ENCODE measurements at regions not wholly inside any gene's neighbourhood (a gene's known extent, or its start where the extent isn't known, plus 50 kb on each side); places are given as distances from the start of the nearest gene placed in this dataset.

DNA sequence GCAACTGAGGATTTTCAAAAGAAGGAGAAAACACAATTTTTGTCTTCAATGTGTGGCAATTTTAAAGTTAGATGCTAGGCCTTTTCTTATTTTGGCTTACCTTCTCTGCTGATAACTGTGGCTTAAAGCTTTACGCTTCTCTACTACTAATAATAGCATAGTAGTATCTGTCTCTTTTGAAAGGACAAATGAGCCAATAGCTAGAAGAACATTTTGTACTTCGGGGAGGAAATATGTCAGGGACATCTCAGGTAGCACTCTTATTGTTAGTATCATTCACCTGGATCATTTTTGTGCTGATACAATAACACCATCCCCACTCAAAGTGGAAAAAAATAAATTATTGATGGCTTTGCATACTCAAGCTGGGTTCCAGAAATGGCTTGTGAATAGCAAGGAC, 586.1 kb upstream of the TBL1XR1 start:
- Histone ChIP-seq H3K9me3 (no peaks in the 10 kb centered on the region), H3K36me3 (ENCODE audit: insufficient read depth in 1 of 2, low read depth in 1 of 2) (no peaks in the 10 kb centered on the region), H3K27me3 (ENCODE audit: insufficient read depth in 3 of 3, low read length in 2 of 3) (no peaks in the 10 kb centered on the region), H3K4me3 (no peak overlapping the region), H3K4me1 (peaks cover 12% of the 10 kb centered on the region), H3K27ac (no peak overlapping the region)
- 35 to 49% (median 37%) methylated on average over 2 of the region's 2 CpGs for WGBS, 3 donors
- intact Hi-C loops (cut with DNase I) = loop anchor here in 1 of 2 donors (1.0 kb wide), 1 partner anchor 12 kb away; no protein-coding TSS in a partner anchor
- no peak for DNase-seq
- TF ChIP-seq CTCF (IDR thresholded peaks at IDR 0.05) = no peak
- peak in 3 of 4 donors; percentile 77 to 86 (median 82) for ATAC-seq

DNA sequence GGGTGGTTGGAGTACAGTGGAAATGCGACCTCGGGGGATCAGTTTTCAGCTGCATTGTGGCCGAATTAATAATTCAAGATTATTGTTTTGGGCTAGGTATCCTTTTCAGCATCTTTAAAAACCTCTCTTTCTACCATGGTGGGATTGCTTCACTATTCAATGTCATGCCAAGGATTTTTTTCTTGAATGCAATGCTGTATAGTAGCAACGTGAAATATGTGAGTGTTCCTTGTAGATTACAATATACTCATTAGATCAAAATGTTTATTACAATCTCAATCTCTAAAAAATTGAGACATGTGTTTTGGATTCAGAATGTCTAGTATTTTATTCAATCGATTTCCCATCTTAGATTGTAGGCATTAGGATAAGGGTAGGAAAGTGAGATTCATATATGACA, 586.5 kb upstream of the TBL1XR1 start:
- WGBS, 3 donors = 72 to 78% (median 75%) methylated on average over 5 of the region's 5 CpGs
- no peaks in the 10 kb centered on the region for H3K27me3 ChIP-seq (ENCODE audit: insufficient read depth in 3 of 3, low read length in 2 of 3)
- intact Hi-C loops (cut with DNase I) = loop anchor here in 1 of 2 donors (1.0 kb wide), 1 partner anchor 12 kb away; no protein-coding TSS in a partner anchor
- H3K4me3 ChIP-seq = no peak overlapping the region
- no peak for TF ChIP-seq CTCF (IDR thresholded peaks at IDR 0.05)
- no peaks in the 10 kb centered on the region for H3K36me3 ChIP-seq (ENCODE audit: insufficient read depth in 1 of 2, low read depth in 1 of 2)
- H3K4me1 ChIP-seq = peaks cover 10% of the 10 kb centered on the region
- H3K9me3 ChIP-seq = no peaks in the 10 kb centered on the region
- ATAC-seq (peak in 2 of 4 donors; percentile 13 to 18), DNase-seq (no peak)
- H3K27ac ChIP-seq = no peak overlapping the region

DNA sequence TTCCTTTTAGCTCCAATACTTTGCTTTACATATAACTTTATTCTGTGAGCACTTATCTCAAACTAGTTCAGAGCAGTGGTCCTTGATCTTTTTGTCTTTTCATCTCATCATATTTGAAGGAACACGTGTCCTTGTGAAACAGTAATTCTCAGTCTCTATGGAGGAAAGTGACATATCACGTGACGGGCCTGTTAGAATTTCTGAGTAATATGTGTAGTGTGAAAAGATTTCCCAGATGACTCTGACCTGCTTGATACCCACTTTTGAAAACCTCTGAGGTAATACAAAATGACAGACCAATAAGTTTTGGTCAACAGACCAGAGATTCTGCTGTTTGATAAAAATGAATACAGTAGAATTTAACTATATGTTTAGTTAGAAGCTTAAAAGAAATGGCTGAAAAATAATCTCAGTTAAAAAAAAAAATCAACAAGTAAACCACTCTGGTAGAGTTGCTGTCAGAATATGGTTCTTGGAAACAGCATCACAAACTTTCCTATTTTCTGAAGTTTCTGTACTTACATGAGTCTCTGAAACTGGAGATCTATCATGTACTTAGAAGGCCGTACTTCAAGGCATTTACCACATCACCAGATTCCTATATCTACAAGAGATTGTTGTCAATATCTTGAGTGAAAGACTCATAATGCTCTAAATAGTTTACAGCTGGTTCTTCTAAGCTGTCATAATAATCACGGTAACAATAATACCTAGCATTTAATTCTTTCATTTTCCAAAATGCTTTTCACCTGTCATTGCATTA, 590.2 kb upstream of the TBL1XR1 start:
- ATAC-seq (no peak), DNase-seq (no peak)
- TF ChIP-seq CTCF (IDR thresholded peaks at IDR 0.05) = no peak
- WGBS, 3 donors = 71 to 78% (median 75%) methylated on average over 5 of the region's 5 CpGs
- intact Hi-C loops (cut with DNase I) = no loop called here
- H3K4me1 ChIP-seq = no peaks in the 10 kb centered on the region
- H3K9me3 ChIP-seq = no peaks in the 10 kb centered on the region
- H3K36me3 ChIP-seq (ENCODE audit: insufficient read depth in 1 of 2, low read depth in 1 of 2) = no peaks in the 10 kb centered on the region
- H3K27ac ChIP-seq = no peak overlapping the region
- no peaks in the 10 kb centered on the region for H3K27me3 ChIP-seq (ENCODE audit: insufficient read depth in 3 of 3, low read length in 2 of 3)
- no peak overlapping the region for H3K4me3 ChIP-seq

- TF ChIP-seq CTCF (IDR thresholded peaks at IDR 0.05) = no peak
- DNase-seq (no peak), ATAC-seq (no peak)
- no peaks in the 10 kb centered on the region for H3K4me1 ChIP-seq
- no peaks in the 10 kb centered on the region for H3K27me3 ChIP-seq (ENCODE audit: insufficient read depth in 3 of 3, low read length in 2 of 3)
- no peak overlapping the region for H3K4me3 ChIP-seq
- H3K9me3 ChIP-seq = no peaks in the 10 kb centered on the region
- 86 to 97% (median 90%) methylated on average over 2 of the region's 2 CpGs for WGBS, 3 donors
- H3K36me3 ChIP-seq (ENCODE audit: insufficient read depth in 1 of 2, low read depth in 1 of 2) = no peaks in the 10 kb centered on the region
- no peak overlapping the region for H3K27ac ChIP-seq
- intact Hi-C loops (cut with DNase I) = no loop called here
Observed at GRCh38 chr3:177789500-177789899, 592.2 kb upstream of the TBL1XR1 start.
